ENCODE measurements at regions not wholly inside any gene's neighbourhood (a gene's known extent, or its start where the extent isn't known, plus 50 kb on each side); places are given as distances from the start of the nearest gene placed in this dataset.

- Histone ChIP-seq H3K4me3 (ENCODE audit: low read depth, low read length, poor library complexity, severe bottlenecking) (no peak overlapping the region), H3K27me3 (ENCODE audit: insufficient read depth, low read length) (no peaks in the 10 kb centered on the region), H3K4me1 (ENCODE audit: insufficient read depth, low read length, severe bottlenecking) (no peaks in the 10 kb centered on the region), H3K79me2 (ENCODE audit: insufficient read depth, low read length) (no peaks in the 10 kb centered on the region), H4K20me1 (ENCODE audit: insufficient read depth, low read length) (no peaks in the 10 kb centered on the region), H3K9ac (ENCODE audit: low read length) (no peak overlapping the region), H3K27ac (ENCODE audit: low read depth, low read length, poor library complexity, severe bottlenecking) (no peak overlapping the region), H3K36me3 (ENCODE audit: insufficient read depth, low read length) (no peaks in the 10 kb centered on the region), H3F3A (ENCODE audit: insufficient read depth, low read length) (no peaks in the 10 kb centered on the region), H3K9me2 (ENCODE audit: low read depth, low read length) (no peaks in the 10 kb centered on the region), H3K9me3 (ENCODE audit: low read length) (no peaks in the 10 kb centered on the region), H2AFZ (ENCODE audit: low read length) (no peak overlapping the region), H3K4me2 (ENCODE audit: low read length) (no peak overlapping the region)
- TF ChIP-seq CTCF (IDR thresholded peaks at IDR 0.05; ENCODE audit: low read length) (no peak), EZH2 (IDR thresholded peaks at IDR 0.05; ENCODE audit: borderline replicate concordance, low read length) (no peak)
Observed at GRCh38 chr14:48350971-48351370, 675.6 kb upstream of the MDGA2 start.

- Histone ChIP-seq H3K79me2 (ENCODE audit: insufficient read depth, low read length) (no peaks in the 10 kb centered on the region), H3K9me2 (ENCODE audit: low read depth, low read length) (no peaks in the 10 kb centered on the region), H2AFZ (ENCODE audit: low read length) (no peak overlapping the region), H3K27me3 (ENCODE audit: insufficient read depth, low read length) (no peaks in the 10 kb centered on the region), H3K9me3 (ENCODE audit: low read length) (no peaks in the 10 kb centered on the region), H3K4me1 (ENCODE audit: insufficient read depth, low read length, severe bottlenecking) (no peaks in the 10 kb centered on the region), H3K4me2 (ENCODE audit: low read length) (no peak overlapping the region), H3K36me3 (ENCODE audit: insufficient read depth, low read length) (no peaks in the 10 kb centered on the region), H3K27ac (ENCODE audit: low read depth, low read length, poor library complexity, severe bottlenecking) (no peak overlapping the region), H3F3A (ENCODE audit: insufficient read depth, low read length) (no peaks in the 10 kb centered on the region), H4K20me1 (ENCODE audit: insufficient read depth, low read length) (no peaks in the 10 kb centered on the region), H3K4me3 (ENCODE audit: low read depth, low read length, poor library complexity, severe bottlenecking) (no peak overlapping the region), H3K9ac (ENCODE audit: low read length) (no peak overlapping the region)
- TF ChIP-seq CTCF (IDR thresholded peaks at IDR 0.05; ENCODE audit: low read length): no peak
- no peak for TF ChIP-seq EZH2 (IDR thresholded peaks at IDR 0.05; ENCODE audit: borderline replicate concordance, low read length)
Observed at GRCh38 chr14:48349689-48350088, 674.3 kb upstream of the MDGA2 start.

GRCh38 chr14:48341069-48341468 lies 665.7 kb upstream of the MDGA2 start:
- no peaks in the 10 kb centered on the region for H3K4me1 ChIP-seq (ENCODE audit: insufficient read depth, low read length, severe bottlenecking)
- no peak overlapping the region for H2AFZ ChIP-seq (ENCODE audit: low read length)
- H3K79me2 ChIP-seq (ENCODE audit: insufficient read depth, low read length): no peaks in the 10 kb centered on the region
- H4K20me1 ChIP-seq (ENCODE audit: insufficient read depth, low read length): no peaks in the 10 kb centered on the region
- no peaks in the 10 kb centered on the region for H3K27me3 ChIP-seq (ENCODE audit: insufficient read depth, low read length)
- H3K4me2 ChIP-seq (ENCODE audit: low read length): no peak overlapping the region
- no peaks in the 10 kb centered on the region for H3K36me3 ChIP-seq (ENCODE audit: insufficient read depth, low read length)
- H3K27ac ChIP-seq (ENCODE audit: low read depth, low read length, poor library complexity, severe bottlenecking): no peak overlapping the region
- no peaks in the 10 kb centered on the region for H3K9me3 ChIP-seq (ENCODE audit: low read length)
- TF ChIP-seq CTCF (IDR thresholded peaks at IDR 0.05; ENCODE audit: low read length) (no peak), EZH2 (IDR thresholded peaks at IDR 0.05; ENCODE audit: borderline replicate concordance, low read length) (no peak)
- no peak overlapping the region for H3K9ac ChIP-seq (ENCODE audit: low read length)
- no peaks in the 10 kb centered on the region for H3F3A ChIP-seq (ENCODE audit: insufficient read depth, low read length)
- H3K4me3 ChIP-seq (ENCODE audit: low read depth, low read length, poor library complexity, severe bottlenecking): no peak overlapping the region
- H3K9me2 ChIP-seq (ENCODE audit: low read depth, low read length): no peaks in the 10 kb centered on the region
